GM19099 (cell line): ENCODE measurements at regions not wholly inside any gene's neighbourhood (a gene's known extent, or its start where the extent isn't known, plus 50 kb on each side); places are given as distances from the start of the nearest gene placed in this dataset.

Experiments
- POLR2A ChIP-seq: IDR thresholded peaks from 3 replicates; pipeline ENCODE4 v1.6.1; 2011; ENCODE audit warnings: low read depth; ENCODE audit not compliant: insufficient read length; ENCODE audit errors: extremely low read depth

GRCh38 chr20:47406849-47407682, 50.6 kb upstream of the ZMYND8 start:
- no peak for TF ChIP-seq POLR2A

- TF ChIP-seq POLR2A = peak; percentile 34
These were observed 54.7 kb upstream of the ZMYND8 start for GRCh38 chr20:47411161-47411560.

- TF ChIP-seq POLR2A = peak; percentile 46
These were observed 55.6 kb upstream of the ZMYND8 start for GRCh38 chr20:47412083-47412482.

- TF ChIP-seq POLR2A = no peak
These were observed 56.7 kb upstream of the ZMYND8 start for GRCh38 chr20:47413189-47413588.

- TF ChIP-seq POLR2A = no peak
These were observed 61.0 kb upstream of the ZMYND8 start for GRCh38 chr20:47417245-47418068.

- no peak for TF ChIP-seq POLR2A
These were observed 61.7 kb upstream of the ZMYND8 start for GRCh38 chr20:47418069-47418757.

GRCh38 chr20:47419953-47420514, 63.5 kb upstream of the ZMYND8 start:
- TF ChIP-seq POLR2A = no peak

- TF ChIP-seq POLR2A = no peak
These were observed 64.6 kb upstream of the ZMYND8 start for GRCh38 chr20:47421076-47421475.

- TF ChIP-seq POLR2A = no peak
These were observed 67.1 kb upstream of the ZMYND8 start for GRCh38 chr20:47423586-47423985.

GRCh38 chr20:47427067-47427466, 70.6 kb upstream of the ZMYND8 start:
- TF ChIP-seq POLR2A = no peak

- no peak for TF ChIP-seq POLR2A
These were observed 71.2 kb upstream of the ZMYND8 start for GRCh38 chr20:47427746-47428145.

GRCh38 chr20:47428164-47428563, 71.7 kb upstream of the ZMYND8 start:
- no peak for TF ChIP-seq POLR2A

GRCh38 chr20:47428851-47429336, 72.4 kb upstream of the ZMYND8 start:
- no peak for TF ChIP-seq POLR2A

GRCh38 chr20:47429409-47429808, 72.3 kb upstream of the NCOA3 start:
- no peak for TF ChIP-seq POLR2A
